ENCODE measurements at regions not wholly inside any gene's neighbourhood (a gene's known extent, or its start where the extent isn't known, plus 50 kb on each side); places are given as distances from the start of the nearest gene placed in this dataset.

GRCh38 chr6:110538416-110539160 is 62.2 kb upstream of the SLC22A16 start:
- DNase-seq (ENCODE audit: low spot score): no peak

- DNase-seq (ENCODE audit: low spot score): no peak
Measured at GRCh38 chr6:110537208-110538123, 61.1 kb upstream of the SLC22A16 start.

DNA sequence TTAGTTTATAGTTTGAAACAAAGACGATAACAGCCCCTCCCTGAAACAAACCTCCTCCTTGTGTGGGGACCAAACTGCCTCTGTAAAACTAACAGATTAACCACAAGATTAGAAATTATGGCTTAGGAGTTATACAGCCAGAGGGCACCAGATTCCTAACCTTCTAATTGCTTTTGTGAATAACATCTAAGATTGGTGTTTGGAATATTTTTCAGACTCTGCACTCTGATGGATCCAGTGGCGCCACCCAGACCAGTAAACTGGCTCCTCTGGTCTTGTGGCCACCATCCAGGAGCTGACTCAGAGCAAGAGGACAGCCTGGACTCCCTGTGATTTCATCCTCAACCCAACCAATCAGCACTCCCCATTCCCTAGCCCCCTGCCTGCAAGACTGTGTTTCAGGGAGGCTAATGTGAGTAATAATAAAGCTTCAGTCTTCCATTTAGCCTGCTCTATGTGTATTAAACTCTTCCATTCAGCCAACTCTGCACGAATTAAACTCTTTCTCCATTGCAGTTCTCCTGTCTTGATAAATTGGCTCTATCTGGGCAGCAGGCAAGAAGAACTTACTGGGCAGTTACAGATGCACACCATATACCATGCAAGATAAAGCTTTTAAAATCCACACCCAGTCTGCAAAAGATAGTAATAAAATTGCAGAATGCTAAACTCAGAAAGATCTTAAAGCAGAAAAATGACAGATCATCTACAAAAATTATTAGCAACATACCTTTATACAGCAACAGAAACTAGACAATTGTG is 58.5 kb upstream of the SLC22A16 start:
- DNase-seq (ENCODE audit: low spot score): no peak

- DNase-seq (ENCODE audit: low spot score): no peak
Measured at GRCh38 chr6:110532431-110532830, 56.0 kb upstream of the SLC22A16 start.

GRCh38 chr6:110530671-110531070 is 54.3 kb upstream of the SLC22A16 start:
- DNase-seq (ENCODE audit: low spot score): no peak

DNA sequence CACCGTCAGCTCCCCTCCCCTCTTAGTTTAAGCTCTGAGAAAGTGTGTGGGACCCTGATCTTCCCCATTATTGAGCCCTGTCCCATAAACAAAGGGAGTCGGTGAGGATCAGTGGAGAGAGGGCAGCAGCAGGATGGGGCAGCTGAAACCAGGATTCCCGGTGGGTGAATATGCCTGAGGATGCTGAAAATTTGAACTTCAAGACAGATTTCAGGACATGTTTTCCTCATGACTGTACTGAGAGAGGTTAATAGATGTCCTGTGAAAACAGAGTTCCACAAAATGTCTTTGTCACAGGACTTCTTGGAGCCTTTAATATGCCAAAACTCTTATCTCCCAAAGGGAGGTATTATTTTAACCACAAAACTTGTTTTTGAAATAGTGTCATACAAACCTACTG is 53.5 kb upstream of the SLC22A16 start:
- DNase-seq (ENCODE audit: low spot score): no peak

DNA sequence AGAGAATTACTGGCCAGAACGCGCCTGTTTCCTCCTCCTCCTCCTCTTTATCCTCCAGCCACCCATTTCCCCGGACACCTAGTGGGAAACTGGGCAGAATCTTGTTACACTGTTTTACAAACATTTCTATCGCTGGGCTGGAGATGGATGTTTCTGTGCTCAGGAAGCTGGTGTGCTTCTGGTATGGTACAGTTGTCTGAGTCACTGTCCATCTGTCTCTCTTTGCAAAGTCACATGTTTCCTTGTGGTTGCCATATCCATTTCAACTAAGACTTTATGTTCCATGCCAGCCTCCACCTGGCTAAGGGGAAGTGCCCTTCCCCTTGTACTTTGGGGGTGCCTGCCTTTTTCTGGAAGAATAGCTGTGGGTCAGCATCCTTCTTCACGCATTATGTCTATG is 52.9 kb upstream of the SLC22A16 start:
- DNase-seq (ENCODE audit: low spot score): no peak

GRCh38 chr6:110528930-110529325 is 52.5 kb upstream of the SLC22A16 start:
- no peak for DNase-seq (ENCODE audit: low spot score)

DNA sequence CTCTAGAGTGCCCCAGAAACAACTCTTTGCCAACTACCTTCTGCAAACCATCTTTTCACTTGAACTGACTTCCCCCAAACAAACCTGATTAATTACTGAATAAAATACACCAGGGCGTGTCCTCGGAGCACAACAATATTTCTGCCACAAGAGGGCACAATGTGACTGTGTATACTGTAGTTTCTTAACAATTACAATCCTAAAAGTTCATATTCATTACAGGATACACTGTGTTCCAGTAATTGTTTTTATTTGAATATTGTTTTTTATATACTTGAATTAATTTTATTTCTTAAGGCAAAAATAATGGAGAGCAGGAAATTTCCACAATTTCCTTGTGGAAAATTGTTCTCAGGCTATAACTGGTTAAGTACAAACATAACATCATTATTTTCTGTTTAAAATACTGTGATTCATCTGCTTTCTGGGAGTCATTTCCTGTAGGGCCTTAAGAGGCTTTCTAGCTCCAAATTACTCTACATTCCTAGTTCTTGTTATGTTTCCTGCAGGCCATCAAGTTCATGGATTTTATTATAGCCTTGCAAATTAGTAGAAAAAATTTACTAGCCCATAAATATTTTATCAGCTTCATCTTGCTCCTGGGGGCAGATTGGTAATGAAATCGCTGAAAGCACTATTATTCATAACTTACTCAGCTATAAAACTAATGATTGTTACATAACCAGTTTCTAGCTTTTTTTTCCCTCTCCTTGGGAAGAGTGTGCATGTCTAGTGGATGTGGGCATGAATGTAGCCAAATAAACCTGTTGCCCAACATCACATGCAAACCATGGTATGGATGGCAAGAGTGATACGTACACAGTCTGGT is 51.9 kb upstream of the SLC22A16 start:
- peak; percentile 65 for DNase-seq (ENCODE audit: low spot score)

GRCh38 chr6:110527516-110527915 is 51.1 kb upstream of the SLC22A16 start:
- DNase-seq (ENCODE audit: low spot score): no peak

- no peak for DNase-seq (ENCODE audit: low spot score)
Measured at GRCh38 chr6:110526726-110527125, 50.3 kb upstream of the SLC22A16 start.
